Fibroblast of lung (primary cell): ENCODE measurements at regions not wholly inside any gene's neighbourhood (a gene's known extent, or its start where the extent isn't known, plus 50 kb on each side); places are given as distances from the start of the nearest gene placed in this dataset.

Experiments
- DNase-seq, 2 donors: peaks; one replicate each; pipeline versions ENCODE4 v3.0.0 to v3.0.0-alpha.2; 2010; ENCODE audit warnings: low read depth in 2 of 2
- H2AFZ ChIP-seq: 2 replicates; pipeline ENCODE4 v1.5.1; 2012; ENCODE audit warnings: low read length, control low read depth, inconsistent platforms
- H3K27ac ChIP-seq: 2 replicates; pipeline ENCODE4 v1.5.1; 2011; ENCODE audit warnings: low read length, control low read depth; ENCODE audit not compliant: insufficient read depth
- H3K27me3 ChIP-seq: 2 replicates; pipeline ENCODE4 v1.5.1; 2011; ENCODE audit warnings: mild to moderate bottlenecking, low read length; ENCODE audit not compliant: control insufficient read depth, insufficient read depth
- H3K36me3 ChIP-seq: 2 replicates; pipeline ENCODE4 v1.5.1; 2011; ENCODE audit warnings: low read length; ENCODE audit not compliant: control insufficient read depth, insufficient read depth
- H3K4me1 ChIP-seq: 2 replicates; pipeline ENCODE4 v1.5.1; 2011; ENCODE audit warnings: low read length; ENCODE audit not compliant: control insufficient read depth, insufficient read depth; ENCODE audit errors: extremely low read depth
- H3K4me2 ChIP-seq: 2 replicates; pipeline ENCODE4 v1.5.1; 2011; ENCODE audit warnings: low read length, control low read depth; ENCODE audit not compliant: insufficient read depth; ENCODE audit errors: extremely low read depth
- H3K4me3 ChIP-seq, 4 experiments: fragments of 200-600 bp in 1 of 4; sonication (generic) in 1 of 4; replicated peaks in 1 of 4; 2 replicates each; pipeline ENCODE4 v1.5.1; 2011 to 2016; ENCODE audit warnings: low read length in 4 of 4, low read depth in 3 of 4, mild to moderate bottlenecking in 3 of 4, control low read depth in 2 of 4, inconsistent platforms in 1 of 4, mixed read lengths in 1 of 4; ENCODE audit not compliant: insufficient read depth in 1 of 4; ENCODE audit errors: control extremely low read depth in 1 of 4
- H3K79me2 ChIP-seq: 2 replicates; pipeline ENCODE4 v1.5.1; 2012; ENCODE audit warnings: mild to moderate bottlenecking, low read length, inconsistent platforms; ENCODE audit not compliant: control insufficient read depth, insufficient read depth
- H3K9ac ChIP-seq: 2 replicates; pipeline ENCODE4 v1.5.1; 2011; ENCODE audit warnings: mild to moderate bottlenecking, low read length, control low read depth; ENCODE audit not compliant: insufficient read depth
- H3K9me3 ChIP-seq: 2 replicates; pipeline ENCODE4 v1.5.1; 2012; ENCODE audit warnings: low read depth, low read length; ENCODE audit not compliant: control insufficient read depth, insufficient read depth
- H4K20me1 ChIP-seq: 2 replicates; pipeline ENCODE4 v1.5.1; 2011; ENCODE audit warnings: low read length; ENCODE audit not compliant: control insufficient read depth, insufficient read depth; ENCODE audit errors: extremely low read depth
- CTCF ChIP-seq, 2 donors: IDR thresholded peaks in 1 of 2; conservative IDR thresholded peaks in 1 of 2; 1 replicate in 1 of 2; 2 replicates in 1 of 2; pipeline ENCODE4 v1.5.1; 2011 to 2012; ENCODE audit warnings: low read length in 2 of 2, control low read depth in 1 of 2, inconsistent platforms in 1 of 2, low read depth in 1 of 2, mild to moderate bottlenecking in 1 of 2
- EZH2 ChIP-seq: IDR thresholded peaks from 2 replicates; pipeline ENCODE4 v1.5.1; 2012; ENCODE audit warnings: low read length, control low read depth, mild to moderate bottlenecking; ENCODE audit errors: missing control alignments

GRCh38 chr6:82032444-82032843 lies 215.1 kb downstream of the IBTK start:
- Histone ChIP-seq H3K79me2 (no peaks in the 10 kb centered on the region), H3K4me3 (no peak overlapping the region), H3K4me2 (no peak overlapping the region), H3K36me3 (no peaks in the 10 kb centered on the region), H3K9ac (no peak overlapping the region), H3K27me3 (no peaks in the 10 kb centered on the region), H3K4me1 (peaks cover 5% of the 10 kb centered on the region), H4K20me1 (no peaks in the 10 kb centered on the region), H3K27ac (no peak overlapping the region), H3K9me3 (no peaks in the 10 kb centered on the region), H2AFZ (no peak overlapping the region)
- TF ChIP-seq EZH2 (no peak), CTCF (conservative IDR thresholded peaks at IDR 0.05 in 1 of 2, IDR thresholded peaks at IDR 0.05 in 1 of 2; ENCODE audit: low read depth in 1 of 2, low read length in 2 of 2) (no peak)
- DNase-seq: no peak

- H3K27ac ChIP-seq: no peak overlapping the region
- H2AFZ ChIP-seq: no peak overlapping the region
- H3K27me3 ChIP-seq: no peaks in the 10 kb centered on the region
- H3K4me1 ChIP-seq: peaks cover 5% of the 10 kb centered on the region
- H4K20me1 ChIP-seq: no peaks in the 10 kb centered on the region
- H3K36me3 ChIP-seq: no peaks in the 10 kb centered on the region
- TF ChIP-seq EZH2: no peak
- TF ChIP-seq CTCF (conservative IDR thresholded peaks at IDR 0.05 in 1 of 2, IDR thresholded peaks at IDR 0.05 in 1 of 2; ENCODE audit: low read depth in 1 of 2, low read length in 2 of 2): no peak
- no peaks in the 10 kb centered on the region for H3K79me2 ChIP-seq
- no peak for DNase-seq
- H3K9me3 ChIP-seq: no peaks in the 10 kb centered on the region
- no peak overlapping the region for H3K4me3 ChIP-seq
- no peak overlapping the region for H3K9ac ChIP-seq
- H3K4me2 ChIP-seq: no peak overlapping the region
Observed at GRCh38 chr6:82030761-82031503, 216.6 kb downstream of the IBTK start.

- Histone ChIP-seq H3K4me2 (no peak overlapping the region), H3K4me3 (no peak overlapping the region), H3K27me3 (no peaks in the 10 kb centered on the region), H2AFZ (no peak overlapping the region), H4K20me1 (no peaks in the 10 kb centered on the region), H3K36me3 (no peaks in the 10 kb centered on the region), H3K9ac (no peak overlapping the region), H3K27ac (no peak overlapping the region), H3K79me2 (no peaks in the 10 kb centered on the region), H3K9me3 (no peaks in the 10 kb centered on the region), H3K4me1 (peaks cover 5% of the 10 kb centered on the region)
- DNase-seq: no peak
- no peak for TF ChIP-seq CTCF (conservative IDR thresholded peaks at IDR 0.05 in 1 of 2, IDR thresholded peaks at IDR 0.05 in 1 of 2; ENCODE audit: low read depth in 1 of 2, low read length in 2 of 2)
- TF ChIP-seq EZH2: no peak
Observed at GRCh38 chr6:82030301-82030700, 217.2 kb downstream of the IBTK start.
